Liver (tissue), 8 donors: ENCODE measurements at regions not wholly inside any gene's neighbourhood (a gene's known extent, or its start where the extent isn't known, plus 50 kb on each side); places are given as distances from the start of the nearest gene placed in this dataset.

ENCODE experiments used
- DNase-seq: peaks from one replicate; pipeline ENCODE4 v3.0.0-alpha.2; 2017; ENCODE audit warnings: low spot score
- H3K27ac ChIP-seq, 2 donors: one replicate each; pipeline ENCODE4 v1.7.0; 2013; ENCODE audit warnings: inconsistent platforms in 2 of 2, low read length in 2 of 2, control low read depth in 1 of 2, low read depth in 1 of 2, mild to moderate bottlenecking in 1 of 2
- H3K27me3 ChIP-seq, 4 donors: one replicate each; pipeline versions ENCODE4 v1.6.1 to v1.7.0; 2013; ENCODE audit warnings: low read length in 3 of 4, inconsistent platforms in 1 of 4, mild to moderate bottlenecking in 1 of 4, moderate library complexity in 1 of 4; ENCODE audit not compliant: control insufficient read depth in 4 of 4, insufficient read depth in 4 of 4
- H3K36me3 ChIP-seq, 4 donors: one replicate each; pipeline versions ENCODE4 v1.6.1 to v1.7.0; 2013; ENCODE audit warnings: low read length in 3 of 4, mild to moderate bottlenecking in 3 of 4, low read depth in 1 of 4, moderate library complexity in 1 of 4; ENCODE audit not compliant: control insufficient read depth in 4 of 4, insufficient read depth in 3 of 4
- H3K4me1 ChIP-seq, 4 donors: one replicate each; pipeline versions ENCODE4 v1.6.1 to v1.7.0; 2013; ENCODE audit warnings: low read length in 3 of 4, mild to moderate bottlenecking in 3 of 4, moderate library complexity in 1 of 4; ENCODE audit not compliant: control insufficient read depth in 4 of 4, insufficient read depth in 4 of 4
- H3K4me3 ChIP-seq, 3 donors: one replicate each; pipeline versions ENCODE4 v1.6.1 to v1.7.0; 2013; ENCODE audit warnings: low read length in 3 of 3, control low read depth in 1 of 3, low read depth in 1 of 3, mild to moderate bottlenecking in 1 of 3
- H3K9ac ChIP-seq, 2 donors: one replicate each; pipeline ENCODE4 v1.7.0; 2013; ENCODE audit warnings: low read length in 2 of 2, mild to moderate bottlenecking in 2 of 2, moderate library complexity in 2 of 2, control low read depth in 1 of 2, low read depth in 1 of 2
- H3K9me3 ChIP-seq, 4 donors: one replicate each; pipeline versions ENCODE4 v1.6.1 to v1.7.0; 2013; ENCODE audit warnings: low read length in 3 of 4; ENCODE audit not compliant: control insufficient read depth in 4 of 4
- EGR1 ChIP-seq, 2 donors: IDR thresholded peaks; 2 replicates each; pipeline ENCODE4 v1.6.1; 2016 to 2018; ENCODE audit warnings: antibody characterized with exemption in 2 of 2, low read depth in 2 of 2
- FOXA1 ChIP-seq: IDR thresholded peaks from 2 replicates; pipeline ENCODE4 v1.6.1; 2016; ENCODE audit warnings: antibody characterized with exemption
- FOXA2 ChIP-seq: IDR thresholded peaks from 2 replicates; pipeline ENCODE4 v1.6.1; 2016; ENCODE audit warnings: antibody characterized with exemption
- GABPA ChIP-seq, 2 donors: IDR thresholded peaks in 1 of 2; conservative IDR thresholded peaks in 1 of 2; 2 replicates each; pipeline ENCODE4 v1.6.1; 2016; ENCODE audit warnings: antibody characterized with exemption in 2 of 2, mild to moderate bottlenecking in 1 of 2, moderate library complexity in 1 of 2
- HNF4A ChIP-seq, 2 donors: conservative IDR thresholded peaks; 2 replicates each; pipeline ENCODE4 v1.6.1; 2016; ENCODE audit warnings: antibody characterized with exemption in 2 of 2, mild to moderate bottlenecking in 2 of 2
- HNF4G ChIP-seq: IDR thresholded peaks from 2 replicates; pipeline ENCODE4 v1.6.1; 2016; ENCODE audit warnings: antibody characterized with exemption
- JUND ChIP-seq, 2 donors: IDR thresholded peaks; 2 replicates each; pipeline ENCODE4 v1.6.1; 2016; ENCODE audit warnings: antibody characterized with exemption in 2 of 2
- MAX ChIP-seq: IDR thresholded peaks from 2 replicates; pipeline ENCODE4 v1.6.1; 2016; ENCODE audit warnings: antibody characterized with exemption
- NR2F2 ChIP-seq: IDR thresholded peaks from 2 replicates; pipeline ENCODE4 v1.6.1; 2016; ENCODE audit warnings: antibody characterized with exemption
- RXRA ChIP-seq, 2 donors: IDR thresholded peaks; 2 replicates each; pipeline ENCODE4 v1.6.1; 2017 to 2018; ENCODE audit warnings: antibody characterized with exemption in 2 of 2, mild to moderate bottlenecking in 1 of 2
- SP1 ChIP-seq: IDR thresholded peaks from 2 replicates; pipeline ENCODE4 v1.6.1; 2018; ENCODE audit warnings: antibody characterized with exemption, mild to moderate bottlenecking
- TAF1 ChIP-seq: conservative IDR thresholded peaks from 2 replicates; pipeline ENCODE4 v1.6.1; 2016; ENCODE audit warnings: antibody characterized with exemption, mild to moderate bottlenecking
- YY1 ChIP-seq: IDR thresholded peaks from 2 replicates; pipeline ENCODE4 v1.6.1; 2016; ENCODE audit warnings: antibody characterized with exemption, mild to moderate bottlenecking
- ZBTB33 ChIP-seq: IDR thresholded peaks from 2 replicates; pipeline ENCODE4 v1.6.1; 2016; ENCODE audit warnings: antibody characterized with exemption
- WGBS: extraction: QIAGEN DNeasy Blood & Tissue Kit; methylation state at CpG from one replicate; pipeline ENCODE4 v1.1.7; 2013; 5-methylcytosine and 5-hydroxymethylcytosine counted together
- TF ChIP-seq, protein P1 (sequence below): fragments of 150-350 bp; IDR thresholded peaks from 2 replicates; pipeline ENCODE4 v1.5.1; 2017; ENCODE audit warnings: improper control_type of control experiment, low read depth, low read length; ENCODE audit not compliant: missing input control
- TF ChIP-seq, protein P2 (sequence below): IDR thresholded peaks from 2 replicates; pipeline ENCODE4 v1.6.1; 2016; ENCODE audit warnings: antibody characterized with exemption
- donor health status: healthy.
- donor health status: healthy.
- donor health status: healthy.
- donor health status: healthy.
- donor health status: healthy.

- no peak overlapping the region for H3K4me3 ChIP-seq
- 87% methylated on average over 3 of the region's 3 CpGs for WGBS
- H3K36me3 ChIP-seq: no peaks in the 10 kb centered on the region
- TF ChIP-seq MAX: no peak
- no peak for TF ChIP-seq ZBTB33
- no peak for TF ChIP-seq FOXA2
- no peak for TF ChIP-seq YY1
- no peak for TF ChIP-seq FOXA1
- TF ChIP-seq, protein P1, sequence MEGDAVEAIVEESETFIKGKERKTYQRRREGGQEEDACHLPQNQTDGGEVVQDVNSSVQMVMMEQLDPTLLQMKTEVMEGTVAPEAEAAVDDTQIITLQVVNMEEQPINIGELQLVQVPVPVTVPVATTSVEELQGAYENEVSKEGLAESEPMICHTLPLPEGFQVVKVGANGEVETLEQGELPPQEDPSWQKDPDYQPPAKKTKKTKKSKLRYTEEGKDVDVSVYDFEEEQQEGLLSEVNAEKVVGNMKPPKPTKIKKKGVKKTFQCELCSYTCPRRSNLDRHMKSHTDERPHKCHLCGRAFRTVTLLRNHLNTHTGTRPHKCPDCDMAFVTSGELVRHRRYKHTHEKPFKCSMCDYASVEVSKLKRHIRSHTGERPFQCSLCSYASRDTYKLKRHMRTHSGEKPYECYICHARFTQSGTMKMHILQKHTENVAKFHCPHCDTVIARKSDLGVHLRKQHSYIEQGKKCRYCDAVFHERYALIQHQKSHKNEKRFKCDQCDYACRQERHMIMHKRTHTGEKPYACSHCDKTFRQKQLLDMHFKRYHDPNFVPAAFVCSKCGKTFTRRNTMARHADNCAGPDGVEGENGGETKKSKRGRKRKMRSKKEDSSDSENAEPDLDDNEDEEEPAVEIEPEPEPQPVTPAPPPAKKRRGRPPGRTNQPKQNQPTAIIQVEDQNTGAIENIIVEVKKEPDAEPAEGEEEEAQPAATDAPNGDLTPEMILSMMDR: no peak
- TF ChIP-seq JUND (IDR thresholded peaks at IDR 0.05): no peak
- no peak for TF ChIP-seq HNF4A (conservative IDR thresholded peaks at IDR 0.05)
- TF ChIP-seq NR2F2: no peak
- no peak for TF ChIP-seq HNF4G
- no peak for TF ChIP-seq GABPA (IDR thresholded peaks at IDR 0.05 in 1 of 2, conservative IDR thresholded peaks at IDR 0.05 in 1 of 2)
- no peaks in the 10 kb centered on the region for H3K4me1 ChIP-seq
- peaks cover 0 to 2% (median 0%) of the 10 kb centered on the region in 4 donors for H3K9me3 ChIP-seq
- no peaks in the 10 kb centered on the region for H3K27me3 ChIP-seq
- H3K27ac ChIP-seq: no peak overlapping the region
- H3K9ac ChIP-seq: no peak overlapping the region
- no peak for DNase-seq
These were observed 1228.2 kb upstream of the ADGRL3 start for GRCh38 chr4:59971952-59972351.

DNA sequence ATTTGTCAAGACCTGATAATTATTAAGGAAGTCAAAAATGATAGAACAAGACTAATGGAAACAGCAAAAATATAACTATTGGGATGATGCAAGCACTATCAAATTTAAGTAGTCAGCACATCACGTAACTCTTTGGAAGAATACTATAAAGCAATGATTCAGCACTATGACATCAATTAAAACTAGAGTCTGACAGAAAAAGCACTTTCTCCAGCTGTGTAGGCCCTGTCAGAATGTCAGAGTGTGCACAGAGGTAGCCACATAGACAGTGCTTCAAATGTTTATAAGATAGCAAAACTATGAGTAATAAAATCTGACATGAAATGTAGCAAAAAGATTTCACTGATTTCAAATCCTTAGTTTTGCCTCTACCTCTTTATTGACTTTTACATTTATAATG, 1226.6 kb upstream of the ADGRL3 start:
- WGBS: 76% methylated on average over 1 of the region's 1 CpG
- Histone ChIP-seq H3K4me3 (no peak overlapping the region), H3K4me1 (no peaks in the 10 kb centered on the region), H3K27me3 (no peaks in the 10 kb centered on the region), H3K9me3 (no peaks in the 10 kb centered on the region), H3K27ac (no peak overlapping the region), H3K9ac (no peak overlapping the region), H3K36me3 (no peaks in the 10 kb centered on the region)
- no peak for DNase-seq
- TF ChIP-seq NR2F2 (no peak), MAX (no peak), JUND (IDR thresholded peaks at IDR 0.05) (no peak), FOXA1 (no peak), SP1 (no peak), RXRA (IDR thresholded peaks at IDR 0.05) (no peak), ZBTB33 (no peak), EGR1 (IDR thresholded peaks at IDR 0.05; ENCODE audit: low read depth in 2 of 2) (no peak), HNF4G (no peak), GABPA (IDR thresholded peaks at IDR 0.05 in 1 of 2, conservative IDR thresholded peaks at IDR 0.05 in 1 of 2) (no peak), TAF1 (no peak), FOXA2 (no peak), YY1 (no peak)
- TF ChIP-seq, protein P2, sequence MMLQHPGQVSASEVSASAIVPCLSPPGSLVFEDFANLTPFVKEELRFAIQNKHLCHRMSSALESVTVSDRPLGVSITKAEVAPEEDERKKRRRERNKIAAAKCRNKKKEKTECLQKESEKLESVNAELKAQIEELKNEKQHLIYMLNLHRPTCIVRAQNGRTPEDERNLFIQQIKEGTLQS: no peak
- TF ChIP-seq, protein P1: no peak
